GM12878 (cell line): ENCODE measurements at regions not wholly inside any gene's neighbourhood (a gene's known extent, or its start where the extent isn't known, plus 50 kb on each side); places are given as distances from the start of the nearest gene placed in this dataset.

Experiments used
- ATAC-seq: fragments of 200-7000 bp; cut with Tn5 transposase; 3 replicates; pipeline ENCODE4 v1.9.1; 2020; ENCODE audit warnings: mild to moderate bottlenecking, moderate library complexity
- BruUV-seq: library from RNA; stranded (reverse); fragments of 400-500 nt; replicated peaks from 2 replicates; lab custom pipeline; 2021; lab: Mats Ljungman, UMichigan
- CTCF ChIA-PET: fragments of 300-600 bp; sonication (Branson Sonifier 250); formaldehyde crosslinking; extraction: SDS; loops from one replicate; lab custom pipeline; 2021; ENCODE audit warnings: inconsistent platforms; lab: Yijun Ruan, JAX
- POLR2A ChIA-PET: fragments of 350-600 bp; formaldehyde crosslinking; extraction: SDS; loops from one replicate; lab custom pipeline; 2021; ENCODE audit warnings: inconsistent platforms; lab: Charles Lee
- RAD21 ChIA-PET: fragments of 300-600 bp; sonication (Branson Sonifier 250); formaldehyde crosslinking; loops from one replicate; lab custom pipeline; 2023; ENCODE audit warnings: antibody characterized with exemption; ENCODE audit not compliant: unreplicated experiment; lab: Charles Lee
- SMC1A ChIA-PET: fragments of 300-600 bp; sonication (Branson Sonifier 250); formaldehyde crosslinking; loops from one replicate; lab custom pipeline; 2023; ENCODE audit not compliant: unreplicated experiment, uncharacterized antibody; lab: Charles Lee
- DNase-seq: peaks from one replicate; pipeline ENCODE4 v3.0.0-alpha.2; 2011; ENCODE audit warnings: low read depth, low spot score
- FAIRE-seq: peaks from 3 replicates; lab custom pipeline; 2011; peaks lifted over from hg19 to GRCh38; lab: Jason Lieb, UNC
- H2AFZ ChIP-seq: 2 replicates; pipeline ENCODE4 v1.6.0; 2011; ENCODE audit warnings: low read depth, low read length, control low read depth; ENCODE audit not compliant: control insufficient read depth
- H3K27ac ChIP-seq: 2 replicates; pipeline ENCODE4 v1.5.1; 2011; ENCODE audit warnings: control low read depth; ENCODE audit not compliant: control insufficient read depth, insufficient read depth
- H3K27me3 ChIP-seq, 2 experiments: replicated peaks in 1 of 2; 2 replicates each; pipeline versions ENCODE4 v1.6.0 to v1.6.1; 2011; ENCODE audit warnings: low read length in 1 of 2; ENCODE audit not compliant: control insufficient read depth in 2 of 2, insufficient read depth in 2 of 2
- H3K36me3 ChIP-seq, 2 experiments: 2 replicates each; pipeline ENCODE4 v1.5.1; 2011; ENCODE audit warnings: low read length in 1 of 2; ENCODE audit not compliant: control insufficient read depth in 2 of 2, insufficient read depth in 2 of 2
- H3K4me1 ChIP-seq: 2 replicates; pipeline ENCODE4 v1.6.1; 2011; ENCODE audit warnings: mild to moderate bottlenecking, low read length, moderate library complexity, mixed read lengths; ENCODE audit not compliant: control insufficient read depth, insufficient read depth
- H3K4me2 ChIP-seq: 2 replicates; pipeline ENCODE4 v1.6.0; 2011; ENCODE audit warnings: control low read depth; ENCODE audit not compliant: control insufficient read depth, insufficient read depth
- H3K4me3 ChIP-seq: fragments of 200-600 bp; sonication (generic); 2 replicates; pipeline ENCODE4 v1.5.1; 2016
- H3K79me2 ChIP-seq: 2 replicates; pipeline ENCODE4 v1.6.0; 2011; ENCODE audit warnings: low read length; ENCODE audit not compliant: control insufficient read depth, insufficient read depth
- H3K9ac ChIP-seq: 2 replicates; pipeline ENCODE4 v1.8.0; 2011; ENCODE audit warnings: low read length, control low read depth, mixed read lengths; ENCODE audit not compliant: control insufficient read depth, insufficient read depth
- H3K9me3 ChIP-seq: replicated peaks from 3 replicates; pipeline ENCODE4 v1.5.1; 2011; ENCODE audit warnings: mild to moderate bottlenecking, low read length; ENCODE audit not compliant: control insufficient read depth, insufficient read depth
- H4K20me1 ChIP-seq: 2 replicates; pipeline ENCODE4 v1.6.0; 2011; ENCODE audit not compliant: control insufficient read depth, insufficient read depth
- EGR1 ChIP-seq, 2 experiments: IDR thresholded peaks; 1 replicate in 1 of 2; 2 replicates in 1 of 2; pipeline ENCODE4 v1.6.1; 2011 to 2012; ENCODE audit warnings: low read depth in 2 of 2, low read length in 2 of 2, borderline replicate concordance in 1 of 2, mild to moderate bottlenecking in 1 of 2, moderate library complexity in 1 of 2
- MXI1 ChIP-seq: fragments of 150-350 bp; IDR thresholded peaks from 2 replicates; pipeline ENCODE4 v1.6.1; 2011; ENCODE audit warnings: low read depth, mild to moderate bottlenecking, inconsistent platforms, low read length, improper control_type of control experiment
- NFYB ChIP-seq: IDR thresholded peaks from 2 replicates; pipeline ENCODE4 v1.6.1; 2011; ENCODE audit warnings: low read depth, mild to moderate bottlenecking, low read length, improper control_type of control experiment, moderate library complexity; ENCODE audit not compliant: insufficient read depth
- NR2F1 ChIP-seq: fragments of 450-650 bp; conservative IDR thresholded peaks from 2 replicates; pipeline ENCODE4 v1.6.1; 2017; ENCODE audit warnings: mild to moderate bottlenecking
- TCF12 ChIP-seq: IDR thresholded peaks from 2 replicates; pipeline ENCODE4 v1.6.1; 2011; ENCODE audit warnings: low read depth, mild to moderate bottlenecking, low read length
- WGBS: methylation state at CpG from one replicate; pipeline ENCODE4 v1.1.6; 2016; ENCODE audit warnings: low lambda C conversion rate; ENCODE audit not compliant: insufficient replicate concordance, insufficient coverage; ENCODE audit errors: missing lambda C conversion rate; 5-methylcytosine and 5-hydroxymethylcytosine counted together
- in situ Hi-C: fragments of 300-500 bp; cut with MboI; formaldehyde crosslinking; loops from 9 replicates; pipeline ENCODE4 v1.14.3; 2018; ENCODE audit warnings: mixed read lengths
- intact Hi-C: fragments of 100-400 bp; cut with micrococcal nuclease; formaldehyde crosslinking; loops from one replicate; pipeline ENCODE4 v1.14.2; 2022; ENCODE audit not compliant: unreplicated experiment
- TF ChIP-seq, protein P1 (sequence below): fragments of 450-650 bp; formaldehyde crosslinking; IDR thresholded peaks from 2 replicates; pipeline ENCODE4 v1.5.0; 2022; ENCODE audit warnings: mild to moderate bottlenecking, missing genetic modification characterization
- TF ChIP-seq, protein P2 (sequence below): fragments of 450-650 bp; IDR thresholded peaks from 2 replicates; pipeline ENCODE4 v1.6.1; 2014; ENCODE audit warnings: mild to moderate bottlenecking

DNA sequence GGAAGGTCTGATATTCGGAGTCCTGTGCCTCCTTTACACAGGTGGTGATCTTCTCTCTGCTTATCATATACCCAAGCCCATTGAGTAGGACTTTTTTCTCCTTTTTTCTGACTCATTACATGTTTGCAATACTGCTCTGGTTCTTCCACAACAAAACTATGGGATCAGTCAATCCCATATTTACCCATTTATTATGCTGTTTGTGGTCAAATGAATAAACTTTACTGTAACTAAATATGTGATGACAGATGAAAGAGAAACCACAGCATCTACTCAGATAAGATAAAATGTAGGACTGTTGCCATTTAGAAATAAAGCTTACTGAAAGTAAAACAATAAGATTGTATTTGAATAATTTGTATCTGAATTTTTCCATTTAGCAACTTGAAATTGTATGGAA lies 958.7 kb upstream of the FAT3 start:
- H2AFZ ChIP-seq = no peak overlapping the region
- in situ Hi-C loops (no loop called here), intact Hi-C loops (no loop called here)
- no peak overlapping the region for H3K27ac ChIP-seq
- H3K36me3 ChIP-seq = no peaks in the 10 kb centered on the region
- FAIRE-seq (no peak), ATAC-seq (no peak), DNase-seq (no peak)
- H3K9me3 ChIP-seq = no peaks in the 10 kb centered on the region
- RAD21 ChIA-PET = no interaction called here
- no peaks in the 10 kb centered on the region for H3K79me2 ChIP-seq
- no peak overlapping the region for H3K4me2 ChIP-seq
- H3K4me3 ChIP-seq = no peak overlapping the region
- no peaks in the 10 kb centered on the region for H3K4me1 ChIP-seq
- POLR2A ChIA-PET = no interaction called here
- BruUV-seq = no TSS peak
- CTCF ChIA-PET = no interaction called here
- TF ChIP-seq, protein P1, sequence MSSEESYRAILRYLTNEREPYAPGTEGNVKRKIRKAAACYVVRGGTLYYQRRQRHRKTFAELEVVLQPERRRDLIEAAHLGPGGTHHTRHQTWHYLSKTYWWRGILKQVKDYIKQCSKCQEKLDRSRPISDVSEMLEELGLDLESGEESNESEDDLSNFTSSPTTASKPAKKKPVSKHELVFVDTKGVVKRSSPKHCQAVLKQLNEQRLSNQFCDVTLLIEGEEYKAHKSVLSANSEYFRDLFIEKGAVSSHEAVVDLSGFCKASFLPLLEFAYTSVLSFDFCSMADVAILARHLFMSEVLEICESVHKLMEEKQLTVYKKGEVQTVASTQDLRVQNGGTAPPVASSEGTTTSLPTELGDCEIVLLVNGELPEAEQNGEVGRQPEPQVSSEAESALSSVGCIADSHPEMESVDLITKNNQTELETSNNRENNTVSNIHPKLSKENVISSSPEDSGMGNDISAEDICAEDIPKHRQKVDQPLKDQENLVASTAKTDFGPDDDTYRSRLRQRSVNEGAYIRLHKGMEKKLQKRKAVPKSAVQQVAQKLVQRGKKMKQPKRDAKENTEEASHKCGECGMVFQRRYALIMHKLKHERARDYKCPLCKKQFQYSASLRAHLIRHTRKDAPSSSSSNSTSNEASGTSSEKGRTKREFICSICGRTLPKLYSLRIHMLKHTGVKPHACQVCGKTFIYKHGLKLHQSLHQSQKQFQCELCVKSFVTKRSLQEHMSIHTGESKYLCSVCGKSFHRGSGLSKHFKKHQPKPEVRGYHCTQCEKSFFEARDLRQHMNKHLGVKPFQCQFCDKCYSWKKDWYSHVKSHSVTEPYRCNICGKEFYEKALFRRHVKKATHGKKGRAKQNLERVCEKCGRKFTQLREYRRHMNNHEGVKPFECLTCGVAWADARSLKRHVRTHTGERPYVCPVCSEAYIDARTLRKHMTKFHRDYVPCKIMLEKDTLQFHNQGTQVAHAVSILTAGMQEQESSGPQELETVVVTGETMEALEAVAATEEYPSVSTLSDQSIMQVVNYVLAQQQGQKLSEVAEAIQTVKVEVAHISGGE (CRISPR knock-in tag) = no peak
- no peak for TF ChIP-seq MXI1
- no peak overlapping the region for H3K9ac ChIP-seq
- H4K20me1 ChIP-seq = no peaks in the 10 kb centered on the region
- 6% methylated on average over 1 of the region's 1 CpG for WGBS
- SMC1A ChIA-PET = no interaction called here
- H3K27me3 ChIP-seq = no peaks in the 10 kb centered on the region

DNA sequence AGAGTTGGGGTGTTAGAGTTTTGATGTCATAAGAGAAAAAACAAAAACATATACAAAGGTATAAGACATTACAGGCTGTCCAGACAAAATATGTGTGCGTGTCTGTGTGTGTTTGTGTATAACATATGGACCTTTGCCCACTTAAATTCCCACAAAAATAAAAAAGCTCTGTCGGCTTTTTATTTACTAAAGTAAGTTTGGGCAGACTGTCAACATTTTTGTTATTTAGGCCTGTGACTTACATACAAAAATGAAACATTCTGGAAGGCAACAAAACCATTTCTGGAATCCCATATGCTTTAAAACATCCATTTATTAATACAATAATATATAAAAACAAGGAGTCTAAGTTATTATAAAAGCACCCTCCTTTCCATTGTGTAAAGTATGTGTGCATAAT lies 960.1 kb upstream of the FAT3 start:
- H4K20me1 ChIP-seq = no peaks in the 10 kb centered on the region
- no peaks in the 10 kb centered on the region for H3K27me3 ChIP-seq
- no peak for FAIRE-seq
- POLR2A ChIA-PET = no interaction called here
- H3K36me3 ChIP-seq = no peaks in the 10 kb centered on the region
- DNase-seq = no peak
- no peak overlapping the region for H3K4me2 ChIP-seq
- in situ Hi-C loops = no loop called here
- H3K4me1 ChIP-seq = no peaks in the 10 kb centered on the region
- CTCF ChIA-PET = no interaction called here
- no peaks in the 10 kb centered on the region for H3K9me3 ChIP-seq
- H3K4me3 ChIP-seq = no peak overlapping the region
- ATAC-seq = no peak
- SMC1A ChIA-PET = no interaction called here
- no peak overlapping the region for H2AFZ ChIP-seq
- RAD21 ChIA-PET = no interaction called here
- TF ChIP-seq, protein P2, sequence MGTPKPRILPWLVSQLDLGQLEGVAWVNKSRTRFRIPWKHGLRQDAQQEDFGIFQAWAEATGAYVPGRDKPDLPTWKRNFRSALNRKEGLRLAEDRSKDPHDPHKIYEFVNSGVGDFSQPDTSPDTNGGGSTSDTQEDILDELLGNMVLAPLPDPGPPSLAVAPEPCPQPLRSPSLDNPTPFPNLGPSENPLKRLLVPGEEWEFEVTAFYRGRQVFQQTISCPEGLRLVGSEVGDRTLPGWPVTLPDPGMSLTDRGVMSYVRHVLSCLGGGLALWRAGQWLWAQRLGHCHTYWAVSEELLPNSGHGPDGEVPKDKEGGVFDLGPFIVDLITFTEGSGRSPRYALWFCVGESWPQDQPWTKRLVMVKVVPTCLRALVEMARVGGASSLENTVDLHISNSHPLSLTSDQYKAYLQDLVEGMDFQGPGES = no peak
- TF ChIP-seq NFYB = no peak
- no peak for TF ChIP-seq EGR1 (IDR thresholded peaks at IDR 0.05; ENCODE audit: borderline replicate concordance in 1 of 2, low read depth in 2 of 2, low read length in 2 of 2)
- no peak for TF ChIP-seq TCF12
- TF ChIP-seq NR2F1 = no peak
- TF ChIP-seq, all 136 proteins: peak for 0
- WGBS = 0% methylated on average over 2 of the region's 2 CpGs
- H3K9ac ChIP-seq = no peak overlapping the region
- no TSS peak for BruUV-seq
- intact Hi-C loops = no loop called here
- no peak overlapping the region for H3K27ac ChIP-seq
- no peaks in the 10 kb centered on the region for H3K79me2 ChIP-seq
